ENCODE measurements at regions not wholly inside any gene's neighbourhood (a gene's known extent, or its start where the extent isn't known, plus 50 kb on each side); places are given as distances from the start of the nearest gene placed in this dataset.
"Not testable (repeated sequence)": the region's sequence is repeated elsewhere in the genome, so short reads cannot be mapped to it uniquely, and the experiment has no call there.

DNA sequence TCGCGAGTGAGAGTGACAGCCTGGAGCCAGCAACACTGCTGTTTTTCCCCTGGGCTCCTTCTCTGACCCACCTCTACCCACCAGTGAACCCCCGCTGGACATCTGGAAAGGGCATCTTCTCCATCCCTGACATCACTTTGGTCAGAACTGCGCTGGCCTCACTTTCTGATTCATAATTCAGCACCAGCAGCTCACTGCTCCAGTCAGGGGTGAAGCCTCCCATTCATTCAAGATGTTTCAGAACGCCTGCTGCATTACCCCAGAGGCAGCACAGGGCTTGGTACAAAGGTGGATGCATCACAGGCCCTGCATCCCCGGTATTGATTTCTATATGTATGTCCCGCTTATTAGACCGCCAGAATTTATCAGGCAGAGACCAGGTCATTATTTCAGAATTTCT is 182.8 kb upstream of the TSHZ3 start:
- DNase-seq, result no peak

DNA sequence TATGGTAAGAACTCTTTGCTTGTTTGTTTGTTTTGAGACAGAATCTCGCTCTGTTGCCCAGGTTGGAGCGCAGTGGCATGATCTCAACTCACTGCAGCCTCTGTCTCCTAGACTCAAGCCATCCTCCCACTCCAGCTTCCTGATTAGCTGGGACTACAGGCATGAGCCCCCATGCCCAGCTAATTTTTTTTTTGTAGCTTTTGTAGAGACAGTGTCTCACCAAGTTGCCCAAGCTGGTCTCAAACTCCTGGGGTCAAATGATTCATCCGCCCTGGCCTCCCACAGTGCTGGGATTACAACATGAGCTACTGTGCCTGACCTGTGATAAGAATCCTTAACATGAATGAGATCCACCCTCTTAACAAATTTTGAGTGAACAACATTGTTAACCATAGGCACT is 183.9 kb upstream of the TSHZ3 start:
- DNase-seq, result no peak

DNA sequence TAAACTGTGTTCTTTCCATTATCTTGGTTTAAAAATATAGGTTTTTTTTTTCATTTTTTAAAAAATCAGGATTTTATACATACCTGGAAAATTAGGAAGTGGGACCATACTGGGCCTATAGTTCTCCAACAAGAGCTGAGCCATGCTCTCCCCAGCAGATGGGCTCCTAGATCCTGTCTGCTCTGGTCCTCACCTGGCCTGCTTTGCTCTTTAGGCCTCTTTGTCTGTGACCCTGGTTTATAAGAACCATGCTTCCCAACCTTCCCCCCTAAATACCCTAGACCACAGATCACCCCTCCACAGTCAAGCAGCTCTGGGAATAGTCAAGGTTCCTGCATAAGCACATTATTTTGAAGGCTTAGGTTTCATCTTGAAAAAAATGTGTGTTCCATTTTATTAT is 185.0 kb upstream of the TSHZ3 start:
- no peak for DNase-seq

DNA sequence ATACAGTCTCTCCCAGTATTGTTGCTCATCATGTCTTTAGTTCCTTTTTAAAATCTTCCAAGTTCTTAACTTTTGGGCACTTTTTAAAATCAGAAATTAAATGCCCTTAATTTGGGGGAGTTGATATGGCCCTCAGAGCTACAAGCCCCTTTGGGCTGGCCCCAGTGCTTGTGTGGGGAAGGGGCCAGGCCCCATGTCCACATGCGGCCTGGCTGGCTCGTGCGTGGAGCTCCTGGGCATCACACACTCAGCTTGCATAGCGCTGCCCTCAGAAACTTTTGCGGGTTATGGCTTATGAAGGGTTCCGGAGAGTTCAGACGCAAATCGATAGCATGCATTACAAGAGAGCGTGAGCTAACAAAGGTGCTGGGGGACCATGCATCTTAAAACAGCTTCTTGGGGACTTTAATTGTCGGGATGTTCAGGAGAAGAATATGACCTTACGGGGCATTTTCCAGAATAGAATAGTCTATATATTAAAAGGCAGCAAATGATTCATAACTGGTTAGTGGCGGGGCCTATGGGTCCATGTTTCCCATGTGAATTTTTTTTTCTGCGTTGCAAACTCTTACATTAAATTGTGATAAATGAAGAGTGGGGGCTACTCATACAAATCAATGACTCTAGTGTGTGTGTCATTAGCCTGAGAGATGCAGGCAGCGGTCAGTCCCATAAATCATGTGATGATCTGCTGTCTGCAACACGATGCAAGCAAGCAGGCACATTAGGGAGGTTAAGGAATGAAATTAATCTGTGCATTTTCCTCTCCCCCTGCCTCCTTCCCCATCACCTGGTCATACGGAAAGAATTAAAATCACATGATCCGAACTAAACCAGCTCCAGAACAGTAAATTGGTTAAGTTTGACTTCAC is 185.8 kb upstream of the TSHZ3 start:
- no peak for DNase-seq

DNA sequence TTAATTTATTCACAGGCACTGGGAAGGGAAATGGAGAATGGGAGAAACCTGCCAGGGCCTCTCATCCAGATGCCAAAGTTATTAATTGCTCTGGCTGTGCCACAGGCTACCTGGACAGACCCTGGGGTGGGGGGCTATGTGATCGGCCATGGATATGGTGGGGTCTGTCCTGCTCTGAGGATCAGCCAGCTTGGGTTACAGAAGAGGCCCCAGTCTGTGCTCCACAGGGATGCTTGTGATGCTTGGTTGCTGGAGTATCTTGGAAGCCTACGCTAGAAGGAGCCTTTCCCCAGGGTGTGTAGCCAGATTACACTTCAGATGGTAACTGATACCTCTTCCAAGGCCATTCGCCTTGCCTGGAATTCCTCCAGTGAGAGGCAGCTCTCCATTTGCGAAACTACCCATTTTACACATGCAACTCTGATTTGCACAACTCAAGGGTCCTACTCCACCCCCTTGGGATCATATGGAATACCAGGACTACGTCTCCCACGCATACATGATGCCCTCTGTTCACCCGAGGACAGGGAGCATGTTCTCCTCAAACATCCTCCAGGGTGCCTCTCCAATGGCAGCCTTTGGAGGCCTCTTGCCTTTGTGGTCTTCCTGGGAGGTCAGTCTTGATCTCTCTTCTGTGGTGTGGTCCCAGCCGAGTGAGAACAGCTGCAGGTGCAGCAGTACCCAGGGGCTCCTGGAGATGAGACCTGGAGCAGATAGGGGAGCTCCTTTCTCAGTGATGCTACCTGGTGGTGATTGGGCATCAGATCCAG is 186.6 kb upstream of the TSHZ3 start:
- no peak for DNase-seq

DNA sequence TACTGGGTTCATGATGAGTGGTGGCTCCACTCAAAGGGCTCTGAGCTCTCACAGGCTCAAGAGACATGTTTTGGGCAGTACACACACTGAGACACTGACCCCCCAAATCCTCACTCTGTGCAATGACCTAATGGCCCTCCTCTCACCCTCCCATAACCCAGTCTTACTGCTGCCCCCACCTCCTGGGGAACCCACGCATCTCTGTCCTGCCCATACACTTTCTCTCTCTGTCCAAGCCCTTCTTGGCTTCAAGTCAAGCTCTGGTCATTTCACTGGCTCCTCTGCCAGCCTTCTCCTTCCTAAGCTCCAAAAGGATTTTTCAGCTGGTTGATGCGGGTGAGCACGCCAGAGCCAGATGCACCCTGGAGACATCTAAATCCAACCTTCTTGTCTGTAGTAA is 187.9 kb upstream of the TSHZ3 start:
- no peak for DNase-seq

DNA sequence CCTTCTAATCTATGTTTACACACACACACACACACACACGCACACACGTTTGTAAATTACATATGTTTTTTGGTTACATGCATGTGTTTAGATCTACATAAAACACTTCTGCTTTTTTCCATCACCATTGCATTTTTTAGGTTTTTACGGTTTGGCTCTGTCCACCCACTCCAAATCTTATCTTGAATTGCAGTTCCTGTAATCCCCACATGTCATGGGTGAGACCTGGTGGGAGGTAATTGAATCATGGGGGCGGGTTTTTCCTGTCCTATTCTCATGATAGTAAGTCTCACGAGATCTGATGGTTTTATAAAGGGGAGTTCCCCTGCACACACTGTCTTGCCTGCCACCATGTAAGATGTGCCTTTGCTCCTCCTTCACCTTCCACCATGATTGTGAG is 188.7 kb upstream of the TSHZ3 start:
- not testable (repeated sequence) for DNase-seq

DNA sequence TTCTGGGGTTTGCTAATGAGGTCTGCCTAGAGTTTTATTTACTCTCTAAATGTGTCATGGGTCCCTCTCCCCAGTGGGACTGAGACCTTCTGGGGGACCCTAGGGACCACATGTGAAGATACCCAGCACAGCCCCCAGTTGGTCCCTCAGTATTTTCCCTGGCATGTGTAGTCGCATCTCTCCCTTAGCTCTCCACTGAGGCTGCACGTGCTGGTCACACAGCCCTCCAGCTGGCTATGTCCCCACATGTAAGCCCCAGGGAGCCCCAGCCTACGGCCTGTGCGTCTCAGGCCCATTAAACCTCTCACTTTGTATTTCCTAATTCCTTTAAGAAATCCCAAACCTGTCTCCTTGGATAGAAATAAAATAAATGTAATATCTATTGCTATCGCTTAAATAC is 189.6 kb upstream of the TSHZ3 start:
- no peak for DNase-seq

DNA sequence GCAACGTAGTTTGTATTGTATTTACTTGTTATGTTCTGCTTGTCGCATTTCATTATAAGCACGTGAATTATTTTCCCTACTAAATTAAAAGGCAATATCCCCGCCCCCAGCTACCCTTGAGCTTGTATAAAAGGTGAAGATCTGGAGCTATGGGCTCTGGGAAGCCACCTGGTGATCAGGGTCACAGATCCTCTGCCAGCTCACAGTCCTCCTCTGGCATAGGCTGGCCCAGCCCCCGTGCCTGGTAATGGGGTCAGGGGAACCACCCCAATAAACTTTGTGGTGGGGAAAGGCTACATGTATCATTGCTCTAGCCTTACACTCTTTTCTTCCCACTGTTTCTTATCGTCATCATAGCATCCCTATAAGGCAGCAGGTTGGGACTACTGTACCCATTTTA is 190.2 kb upstream of the TSHZ3 start:
- no peak for DNase-seq

DNA sequence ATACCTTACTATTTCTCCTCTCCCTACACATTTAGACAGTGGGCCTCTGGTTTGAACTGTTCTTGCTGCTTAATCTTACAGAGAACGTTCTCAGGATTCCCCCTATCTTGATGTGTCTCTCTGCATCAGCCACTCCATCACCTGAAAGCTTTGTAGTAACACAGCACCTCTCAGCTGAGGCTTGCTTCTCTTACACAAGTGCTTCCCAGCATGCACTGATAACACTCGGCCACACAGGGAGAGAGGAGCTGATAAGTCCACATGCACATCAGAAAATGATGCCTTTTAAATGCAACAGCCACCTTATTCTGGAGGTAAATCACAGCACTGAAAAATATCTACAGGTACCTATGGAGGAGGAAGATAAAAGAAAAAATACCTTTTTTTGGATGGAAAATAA is 192.2 kb upstream of the TSHZ3 start:
- DNase-seq, result no peak

DNA sequence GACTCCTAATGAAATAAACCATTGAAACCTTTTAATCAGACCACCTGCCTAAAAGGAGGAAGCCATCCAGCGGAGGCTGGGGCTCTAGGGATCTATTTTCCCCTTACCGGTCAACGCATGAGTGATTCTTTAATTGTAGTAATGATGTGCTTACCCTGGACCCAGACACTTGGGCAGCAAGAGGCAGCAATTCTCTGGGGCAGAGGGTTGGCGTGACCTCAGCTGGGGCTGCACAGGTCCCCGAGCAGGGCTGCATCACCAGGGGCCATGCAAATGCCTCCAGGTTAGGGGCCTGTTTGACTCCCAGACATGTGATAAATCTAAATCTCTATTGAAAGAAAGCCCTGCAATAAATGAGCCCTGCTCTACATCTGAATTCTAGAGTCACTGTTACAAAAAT is 194.2 kb upstream of the TSHZ3 start:
- DNase-seq, result no peak

DNA sequence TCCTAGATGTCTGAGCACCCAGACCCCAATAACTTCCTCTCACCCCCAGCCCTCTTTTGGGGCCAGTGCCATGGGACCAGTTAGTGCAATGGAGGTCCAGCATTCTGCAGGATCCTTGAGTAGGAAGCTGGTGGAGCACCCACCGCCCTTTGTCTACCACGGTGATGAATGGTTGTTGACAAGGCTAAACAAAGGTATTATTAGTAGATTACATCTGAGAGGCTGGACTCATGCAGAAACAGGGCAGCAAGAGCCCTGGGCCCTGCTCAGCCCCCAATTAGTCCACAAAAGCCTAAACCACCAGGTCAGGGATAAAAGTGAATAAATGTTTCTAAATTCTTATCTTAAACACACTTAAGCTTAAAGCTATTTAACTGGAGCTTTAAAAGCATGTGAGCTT is 196.5 kb upstream of the TSHZ3 start:
- no peak for DNase-seq

DNA sequence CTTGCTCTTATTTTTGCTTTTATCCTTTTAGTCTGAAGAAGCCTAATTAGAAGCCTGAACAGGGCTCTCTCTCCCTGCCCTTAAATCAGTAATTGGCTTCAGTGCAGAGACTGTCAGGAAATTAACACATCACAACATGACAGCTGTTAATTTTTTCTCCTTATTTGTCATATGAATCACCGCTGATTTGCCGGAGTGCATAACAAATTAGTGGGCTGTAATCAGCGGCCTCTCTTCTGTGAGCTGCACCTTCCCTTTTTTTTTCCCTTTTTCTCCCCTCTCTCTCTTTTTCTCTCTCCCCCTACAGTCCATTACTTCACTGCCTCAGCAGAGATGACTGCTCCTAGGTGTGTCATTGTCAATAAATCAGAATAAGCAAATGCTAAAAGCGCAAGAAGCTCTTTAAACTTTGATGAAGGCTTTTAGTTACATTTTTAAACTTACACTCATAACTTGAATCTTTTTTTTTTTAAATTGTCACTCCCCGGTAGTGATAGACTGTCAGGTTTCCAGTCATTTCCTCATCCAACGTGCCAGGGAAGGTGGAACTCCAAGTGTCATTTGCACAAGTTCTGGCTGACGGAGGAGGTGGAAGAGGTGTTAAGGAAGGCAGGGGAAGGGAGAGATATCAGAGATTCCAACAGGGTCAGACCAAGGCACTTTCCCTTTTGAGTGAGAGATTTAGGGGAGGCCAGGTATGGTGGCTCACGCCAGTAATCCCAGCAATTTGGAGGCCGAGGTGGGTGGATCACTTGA is 197.1 kb upstream of the TSHZ3 start:
- DNase-seq, result no peak

DNA sequence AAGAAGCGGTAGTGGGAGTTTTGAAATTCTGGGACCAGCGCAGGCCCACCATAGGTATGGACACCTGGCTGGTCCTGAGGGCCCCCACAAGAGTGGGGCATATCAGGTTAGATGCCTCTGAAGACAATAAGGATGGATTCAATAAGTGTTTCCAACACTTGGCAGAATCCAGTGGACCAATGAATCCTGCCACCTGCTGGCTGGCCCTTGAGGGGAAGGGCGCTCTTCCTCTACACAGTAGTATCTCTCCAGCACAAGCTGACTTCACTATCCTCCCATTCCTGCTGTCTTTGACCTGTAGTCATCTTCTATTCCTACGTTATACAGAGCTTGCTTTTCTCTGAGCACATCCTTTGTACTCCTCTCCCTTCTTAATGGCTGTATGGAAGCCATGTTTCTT is 199.7 kb upstream of the TSHZ3 start:
- no peak for DNase-seq

DNA sequence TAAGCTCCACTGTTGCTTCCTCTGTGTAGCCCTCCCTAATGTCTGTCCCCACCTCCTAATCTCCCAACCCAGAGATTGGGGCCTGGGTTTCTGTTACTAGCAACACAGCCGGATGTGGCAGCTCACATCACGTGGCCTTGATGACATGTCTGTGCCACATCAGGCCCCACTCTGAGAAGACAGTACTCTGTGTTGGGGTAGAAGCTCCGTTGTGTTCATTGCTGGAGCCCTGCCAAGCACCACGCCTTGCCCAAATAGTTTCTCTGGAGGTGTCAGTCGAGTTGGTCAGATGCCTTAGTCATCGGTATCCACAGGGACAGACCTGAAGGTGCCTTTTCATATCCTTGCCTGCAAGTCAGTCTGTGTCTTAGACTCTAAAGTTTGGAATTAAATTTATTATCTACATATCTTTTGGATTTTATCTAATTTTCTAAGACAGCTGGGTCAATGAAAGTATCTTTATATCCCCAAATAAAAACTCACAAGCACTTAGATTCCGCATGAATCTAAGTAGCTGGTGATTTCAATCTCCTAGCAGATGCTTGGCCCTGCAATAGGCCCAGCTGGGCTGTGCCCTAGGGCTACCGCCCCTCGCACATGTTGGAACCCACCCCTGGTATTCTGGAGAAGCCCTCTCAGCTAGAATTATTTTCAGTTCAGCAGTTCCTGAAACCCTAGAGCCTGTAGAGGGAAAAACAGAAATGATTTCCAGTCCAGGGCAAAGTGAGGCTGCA is 204.0 kb upstream of the TSHZ3 start:
- DNase-seq, result no peak

DNA sequence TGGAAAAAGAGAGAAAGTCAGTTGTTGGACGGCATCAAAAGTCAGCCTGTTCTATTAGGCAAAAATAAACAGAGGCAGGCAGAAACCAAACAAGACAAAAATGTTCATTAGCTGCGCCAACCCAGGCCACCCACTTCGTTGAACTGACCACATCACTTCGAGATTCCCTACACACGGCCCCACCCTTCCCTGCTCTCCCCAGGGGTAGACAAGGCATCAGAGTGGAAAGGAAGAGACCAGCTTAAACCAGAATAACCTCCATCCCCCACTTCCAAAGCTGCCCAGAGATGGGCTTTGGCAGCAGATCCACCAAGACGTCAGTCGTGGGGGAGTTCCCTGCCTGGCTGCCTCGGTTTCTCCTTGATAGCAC is 204.6 kb upstream of the TSHZ3 start:
- DNase-seq, result no peak

DNA sequence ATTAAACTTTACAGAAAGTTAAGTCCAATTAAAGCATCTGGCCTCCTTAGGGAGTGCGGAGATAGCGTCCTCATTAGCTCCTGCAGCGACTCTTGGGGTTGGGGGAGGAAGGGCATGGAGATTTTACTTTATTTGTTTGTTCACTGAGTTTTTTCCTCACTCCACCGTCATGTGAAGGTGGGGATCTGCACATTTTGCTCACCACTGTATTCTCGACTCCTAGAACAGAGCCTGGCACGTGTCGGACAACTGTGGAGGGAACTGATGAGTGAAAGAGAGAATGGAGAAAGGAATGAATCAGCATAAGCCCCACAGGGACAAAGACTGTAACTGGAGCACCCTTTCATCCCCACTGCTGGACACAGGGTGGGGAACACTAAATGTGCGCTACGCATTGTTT is 205.1 kb upstream of the TSHZ3 start:
- no peak for DNase-seq

DNA sequence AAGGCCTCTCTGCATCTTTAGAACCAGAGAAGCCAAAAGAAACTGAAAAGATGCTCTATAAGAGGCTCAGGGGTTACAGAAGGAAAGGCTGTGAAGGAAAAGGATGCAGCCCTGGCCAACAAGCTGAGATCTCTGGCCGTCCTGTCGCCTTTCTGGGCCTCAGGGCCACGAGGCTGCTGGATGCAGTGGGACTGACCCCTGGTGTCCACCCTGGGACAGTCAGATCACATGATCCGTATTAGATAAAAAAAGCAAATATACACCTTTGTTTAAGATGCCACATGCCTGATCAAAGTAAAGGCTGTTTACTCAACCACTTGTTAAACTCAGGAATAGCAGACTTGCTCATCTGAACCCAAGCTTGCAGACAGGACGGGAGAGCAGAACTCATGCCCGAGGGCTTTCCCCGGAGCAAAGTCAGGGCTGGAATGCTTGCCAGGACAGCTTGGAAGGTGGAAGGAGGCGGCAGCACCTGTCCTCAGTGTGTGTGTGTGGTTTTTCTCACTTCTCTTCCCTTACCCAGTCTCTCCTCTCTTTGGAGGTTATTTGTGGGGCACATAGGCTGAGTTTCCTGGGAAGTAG is 206.5 kb upstream of the TSHZ3 start:
- no peak for DNase-seq

DNA sequence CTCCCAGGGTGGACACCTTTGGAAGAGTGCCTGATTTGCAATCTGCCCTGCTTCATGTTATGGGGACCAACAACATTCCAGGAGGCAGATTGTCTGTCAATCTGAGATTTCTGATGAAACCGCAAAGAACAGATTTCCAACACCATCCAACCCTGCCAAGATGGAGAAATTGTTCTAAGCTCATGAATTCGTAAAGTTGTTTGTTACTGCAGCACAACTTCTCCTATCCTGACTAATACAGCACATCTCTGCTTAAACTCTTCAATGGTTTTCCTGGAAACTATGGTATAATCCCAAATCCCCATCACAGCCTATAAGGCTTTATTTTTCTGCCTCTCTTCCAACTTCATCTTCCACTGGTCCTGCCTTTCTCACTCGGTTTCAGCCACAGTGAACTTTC is 210.3 kb upstream of the TSHZ3 start:
- no peak for DNase-seq

DNA sequence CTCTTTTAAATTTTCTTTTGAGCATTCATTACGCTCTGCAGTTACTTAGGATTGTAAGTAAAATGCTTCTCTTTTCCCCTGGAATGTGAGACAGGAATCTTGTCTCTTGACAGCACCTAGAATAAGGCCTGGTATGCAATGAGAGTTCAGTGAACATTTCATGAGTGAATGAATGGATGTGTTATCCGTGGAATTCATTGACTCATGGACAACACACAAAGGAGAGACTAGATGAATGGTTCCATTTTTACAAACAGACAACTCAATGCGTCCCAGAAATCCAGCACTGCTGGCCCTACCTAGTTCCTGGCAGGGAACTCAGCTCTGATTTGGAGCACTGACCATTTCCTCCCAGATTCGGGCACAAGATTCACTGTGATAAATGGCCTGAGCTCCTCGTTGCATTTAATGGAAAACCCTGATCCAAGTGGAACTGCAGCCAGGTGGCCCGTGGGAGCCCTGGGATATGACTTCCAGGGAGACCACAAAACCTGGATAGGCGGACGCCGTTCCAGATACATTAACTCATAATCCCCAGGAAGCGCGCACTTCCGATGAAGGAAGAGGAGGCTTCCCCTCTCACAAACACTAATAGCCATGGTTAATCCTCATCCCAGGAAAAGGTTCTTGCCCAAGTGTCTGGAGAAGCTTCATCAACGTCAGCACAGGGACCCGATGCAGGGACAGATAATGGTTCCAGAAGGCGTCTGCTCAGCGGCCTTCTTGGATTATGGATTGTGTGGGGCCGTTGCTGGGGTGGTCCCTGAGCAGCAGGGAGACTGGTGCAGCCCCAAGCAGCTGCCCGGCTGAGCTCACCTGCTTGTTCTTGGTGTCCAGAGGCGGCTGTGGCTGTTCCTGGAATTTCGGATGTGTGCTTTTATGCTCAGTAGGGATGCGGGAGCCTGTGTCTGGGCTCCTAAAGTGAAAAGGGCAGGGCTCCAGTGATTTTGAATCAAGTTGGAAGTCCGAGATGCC is 211.1 kb upstream of the TSHZ3 start:
- no peak for DNase-seq

DNA sequence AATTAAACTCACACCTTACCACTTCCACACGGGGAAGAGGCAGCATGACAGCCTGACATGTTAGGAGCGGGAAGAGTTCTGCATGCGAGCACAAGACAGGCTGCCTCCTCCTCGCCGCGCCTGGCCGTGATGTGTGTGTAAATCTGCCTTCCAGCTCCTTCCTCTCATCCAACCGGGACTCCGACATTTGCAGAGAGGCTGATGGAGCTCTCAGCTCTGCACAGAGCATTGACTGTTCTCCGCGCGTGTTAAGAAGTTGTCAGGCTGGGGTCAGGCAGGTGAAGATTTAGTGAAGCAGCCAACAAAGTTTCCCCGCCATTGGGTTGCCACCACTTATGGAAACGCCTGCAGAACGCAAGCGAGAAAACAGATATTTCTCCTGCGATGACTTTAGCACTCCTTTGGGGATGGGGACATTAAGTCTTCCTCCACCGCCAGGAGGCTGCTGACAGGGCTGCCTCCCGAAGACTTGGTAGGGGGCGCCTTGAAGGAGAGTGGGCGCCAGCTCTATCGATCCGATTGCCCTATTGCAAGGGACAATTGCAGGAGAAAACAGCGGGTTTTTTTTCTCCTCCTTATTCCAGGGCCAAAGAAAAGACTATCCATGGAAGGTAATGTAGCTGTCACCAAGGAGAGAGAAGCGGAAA is 213.9 kb upstream of the TSHZ3 start:
- no peak for DNase-seq

Measured in T-helper 9 cell (primary cell).